HFF-Myc (cell line): ENCODE measurements at regions not wholly inside any gene's neighbourhood (a gene's known extent, or its start where the extent isn't known, plus 50 kb on each side); places are given as distances from the start of the nearest gene placed in this dataset.
"Not testable (repeated sequence)": the region's sequence is repeated elsewhere in the genome, so short reads cannot be mapped to it uniquely, and the experiment has no call there.

Experiments used
- DNase-seq: peaks from one replicate; pipeline ENCODE4 v3.0.0-alpha.2; 2011; ENCODE audit warnings: low read depth; ENCODE audit errors: extremely low read depth
- H3K4me3 ChIP-seq: replicated peaks from 2 replicates; pipeline ENCODE4 v1.5.1; 2011; ENCODE audit warnings: low read depth, mild to moderate bottlenecking, control low read depth, low read length
- TF ChIP-seq, protein P1 (sequence below): IDR thresholded peaks from 2 replicates; pipeline ENCODE4 v1.5.1; 2012; ENCODE audit warnings: mild to moderate bottlenecking, low read depth, low read length, control low read depth; ENCODE audit errors: missing control alignments

GRCh38 chr14:38553586-38553985 lies 297.7 kb upstream of the CLEC14A start:
- TF ChIP-seq, protein P1, sequence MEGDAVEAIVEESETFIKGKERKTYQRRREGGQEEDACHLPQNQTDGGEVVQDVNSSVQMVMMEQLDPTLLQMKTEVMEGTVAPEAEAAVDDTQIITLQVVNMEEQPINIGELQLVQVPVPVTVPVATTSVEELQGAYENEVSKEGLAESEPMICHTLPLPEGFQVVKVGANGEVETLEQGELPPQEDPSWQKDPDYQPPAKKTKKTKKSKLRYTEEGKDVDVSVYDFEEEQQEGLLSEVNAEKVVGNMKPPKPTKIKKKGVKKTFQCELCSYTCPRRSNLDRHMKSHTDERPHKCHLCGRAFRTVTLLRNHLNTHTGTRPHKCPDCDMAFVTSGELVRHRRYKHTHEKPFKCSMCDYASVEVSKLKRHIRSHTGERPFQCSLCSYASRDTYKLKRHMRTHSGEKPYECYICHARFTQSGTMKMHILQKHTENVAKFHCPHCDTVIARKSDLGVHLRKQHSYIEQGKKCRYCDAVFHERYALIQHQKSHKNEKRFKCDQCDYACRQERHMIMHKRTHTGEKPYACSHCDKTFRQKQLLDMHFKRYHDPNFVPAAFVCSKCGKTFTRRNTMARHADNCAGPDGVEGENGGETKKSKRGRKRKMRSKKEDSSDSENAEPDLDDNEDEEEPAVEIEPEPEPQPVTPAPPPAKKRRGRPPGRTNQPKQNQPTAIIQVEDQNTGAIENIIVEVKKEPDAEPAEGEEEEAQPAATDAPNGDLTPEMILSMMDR: no peak
- DNase-seq: peak; percentile 17
- no peak overlapping the region for H3K4me3 ChIP-seq

GRCh38 chr14:38549564-38549963 lies 293.7 kb upstream of the CLEC14A start:
- H3K4me3 ChIP-seq: no peak overlapping the region
- DNase-seq: no peak
- TF ChIP-seq, protein P1: no peak

GRCh38 chr14:38547961-38548490 lies 292.1 kb upstream of the CLEC14A start:
- no peak for DNase-seq
- TF ChIP-seq, protein P1: no peak
- no peak overlapping the region for H3K4me3 ChIP-seq

DNA sequence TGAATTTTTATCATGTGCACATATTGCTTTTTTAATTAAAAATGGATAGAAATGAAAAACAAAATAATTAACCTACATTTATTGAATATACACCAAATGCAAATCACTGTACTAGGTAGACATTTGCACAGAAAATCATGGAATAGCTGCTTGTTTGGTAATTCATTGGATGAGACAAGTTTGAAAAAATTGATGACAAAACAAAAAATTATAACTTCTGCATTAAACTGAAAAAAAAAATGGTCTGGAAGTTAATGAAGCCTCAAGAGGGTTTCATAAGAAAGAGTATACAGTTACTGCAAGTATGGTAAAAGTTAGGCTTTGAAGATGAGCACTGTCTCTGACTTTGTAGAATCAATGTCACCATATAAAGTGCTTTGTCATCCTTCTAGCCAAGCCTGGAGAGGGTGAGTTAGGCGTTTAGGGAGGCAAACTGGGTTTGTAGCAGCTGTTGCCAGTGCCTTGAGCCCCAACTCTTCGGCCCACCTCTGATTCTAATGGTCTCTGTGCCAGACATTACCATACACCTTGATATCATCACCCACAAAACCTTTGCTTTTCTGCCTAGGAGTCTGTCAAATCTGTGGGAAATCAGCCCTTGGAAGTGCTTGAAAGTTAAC lies 291.1 kb upstream of the CLEC14A start:
- no peak for DNase-seq
- H3K4me3 ChIP-seq: no peak overlapping the region
- TF ChIP-seq, protein P1: no peak

DNA sequence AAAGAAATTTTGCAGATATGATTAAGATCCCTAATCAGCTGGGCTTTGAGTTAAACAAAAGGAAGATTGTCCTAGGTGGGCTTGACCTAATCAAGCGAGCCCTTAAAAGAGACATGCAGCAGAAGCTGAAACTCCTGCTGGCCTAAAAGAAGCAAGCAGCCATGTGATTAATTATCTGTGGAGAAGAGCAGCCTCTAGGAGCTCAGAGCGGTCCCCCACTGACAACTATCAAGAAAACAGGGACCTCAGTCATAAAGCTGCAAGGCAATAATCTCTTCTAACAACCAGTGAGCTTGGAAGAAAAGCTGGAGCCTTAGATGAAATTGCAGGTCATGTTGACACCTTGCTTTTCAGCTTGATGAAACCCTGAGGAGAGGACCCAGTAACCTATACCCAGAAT lies 288.9 kb upstream of the CLEC14A start:
- TF ChIP-seq, protein P1: no peak
- DNase-seq: no peak
- no peak overlapping the region for H3K4me3 ChIP-seq

- H3K4me3 ChIP-seq, DNase-seq: not testable (repeated sequence)
Measured at GRCh38 chr14:38543851-38544250, 288.0 kb upstream of the CLEC14A start.

- not testable (repeated sequence) for H3K4me3 ChIP-seq, DNase-seq
Measured at GRCh38 chr14:38538053-38538452, 282.2 kb upstream of the CLEC14A start.
